ENCODE measurements at regions not wholly inside any gene's neighbourhood (a gene's known extent, or its start where the extent isn't known, plus 50 kb on each side); places are given as distances from the start of the nearest gene placed in this dataset.

DNA sequence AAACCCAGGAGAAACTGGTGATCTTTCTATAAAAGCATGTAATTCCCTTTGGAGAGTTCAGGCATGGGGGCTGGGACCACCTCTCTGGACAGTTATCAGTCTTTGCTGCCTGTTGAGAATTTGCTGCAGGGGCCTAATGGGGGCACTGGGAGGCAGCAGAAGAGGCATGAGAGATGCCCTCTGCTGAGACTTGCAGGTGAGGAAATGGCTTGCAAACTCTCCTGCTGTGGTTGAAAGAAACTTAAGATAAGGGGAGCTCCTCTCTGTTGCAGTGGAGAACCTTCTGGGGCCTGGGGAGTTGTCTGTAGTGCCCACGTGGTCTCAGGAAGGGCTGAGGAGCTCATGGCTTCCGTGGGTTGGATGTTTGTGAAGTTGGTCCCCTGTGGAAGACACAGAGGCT lies 301.1 kb upstream of the FOXF1 start:
- in situ Hi-C loops (cut with HindIII; ENCODE audit: low sequenced_read_pairs), result loop anchor here (10.0 kb wide), 1 partner anchor 306 kb away; the partner anchor contains the start of gene FOXF1

- in situ Hi-C loops (cut with HindIII; ENCODE audit: low sequenced_read_pairs), result no loop called here
Observed at GRCh38 chr16:86210403-86211193, 299.7 kb upstream of the FOXF1 start.

DNA sequence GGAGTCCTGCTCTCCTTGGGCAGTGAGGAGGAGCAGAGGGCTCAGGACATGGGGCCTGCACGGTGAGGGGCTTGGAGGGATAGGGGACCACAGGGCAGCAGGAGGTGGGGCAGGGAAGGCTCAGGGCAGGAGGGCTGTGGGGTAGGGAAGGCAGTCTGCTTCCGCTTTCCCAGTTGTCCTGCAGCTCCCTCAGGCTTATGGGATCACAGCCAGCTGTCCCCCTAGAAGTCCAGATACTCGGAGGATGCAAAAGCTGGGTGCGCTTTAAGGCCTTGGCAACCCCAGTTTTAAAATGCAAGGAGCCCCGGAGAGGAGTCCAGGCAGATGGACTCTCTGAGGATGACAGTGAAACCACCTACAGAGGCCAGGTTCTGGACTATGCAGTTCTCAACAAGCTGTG lies 299.1 kb upstream of the FOXF1 start:
- in situ Hi-C loops (cut with HindIII; ENCODE audit: low sequenced_read_pairs), result no loop called here

DNA sequence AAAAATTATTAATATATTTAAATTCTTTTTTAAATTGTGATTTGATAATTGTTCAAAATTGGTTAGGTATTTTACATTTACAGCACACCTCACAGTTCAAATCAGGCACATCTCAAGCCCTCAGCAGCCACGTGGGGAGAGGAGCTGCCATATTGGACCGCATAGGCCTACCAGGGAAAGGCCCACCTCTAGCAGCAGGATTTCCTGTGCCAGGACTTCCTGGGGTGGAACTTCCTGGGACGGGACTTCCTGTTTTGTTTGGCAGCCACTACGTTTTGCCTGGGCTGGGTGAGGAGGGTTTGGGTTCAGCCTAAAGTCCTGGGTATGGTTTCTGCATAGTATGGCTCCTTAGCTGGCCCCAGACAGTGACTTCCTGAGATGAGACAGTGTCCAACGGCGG lies 298.5 kb upstream of the FOXF1 start:
- in situ Hi-C loops (cut with HindIII; ENCODE audit: low sequenced_read_pairs), result no loop called here

- in situ Hi-C loops (cut with HindIII; ENCODE audit: low sequenced_read_pairs), result no loop called here
Observed at GRCh38 chr16:86212706-86213436, 297.5 kb upstream of the FOXF1 start.

DNA sequence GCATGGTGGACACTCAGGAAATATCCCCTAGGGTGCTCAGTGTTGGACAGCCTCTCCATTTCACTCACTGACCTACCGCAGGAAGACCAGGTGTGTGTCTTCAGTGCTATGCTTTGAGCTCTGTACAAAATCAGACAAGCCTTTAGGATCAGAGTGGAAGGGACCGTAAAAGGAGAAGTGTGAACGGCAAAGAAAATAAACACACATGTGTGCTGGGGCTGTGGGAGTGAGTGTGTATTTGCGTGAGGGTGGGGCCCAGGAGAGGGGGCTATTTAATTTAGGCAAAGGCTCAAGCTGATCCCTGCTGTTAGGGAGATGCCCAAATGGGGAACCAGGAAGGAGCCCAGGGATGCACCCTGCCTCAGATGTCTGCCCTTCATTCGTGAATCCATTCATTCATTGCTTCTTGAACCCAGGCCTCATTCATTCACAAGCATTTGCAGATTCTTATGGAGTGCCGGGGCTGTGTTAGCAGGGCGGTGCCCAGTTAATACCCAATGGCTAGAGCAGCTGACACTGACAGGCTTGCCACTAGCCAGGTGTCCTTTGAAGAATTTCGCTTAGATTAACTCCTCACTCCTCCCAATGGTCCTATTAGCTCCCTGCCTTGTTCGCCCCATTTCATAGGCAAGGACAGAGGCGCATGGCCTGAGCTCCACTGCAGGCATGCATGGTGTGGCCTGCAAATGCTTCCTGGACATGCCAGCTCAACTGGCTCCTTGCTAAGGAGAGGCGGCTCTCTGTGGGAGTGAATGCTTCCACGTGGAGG lies 296.7 kb upstream of the FOXF1 start:
- in situ Hi-C loops (cut with HindIII; ENCODE audit: low sequenced_read_pairs), result no loop called here

DNA sequence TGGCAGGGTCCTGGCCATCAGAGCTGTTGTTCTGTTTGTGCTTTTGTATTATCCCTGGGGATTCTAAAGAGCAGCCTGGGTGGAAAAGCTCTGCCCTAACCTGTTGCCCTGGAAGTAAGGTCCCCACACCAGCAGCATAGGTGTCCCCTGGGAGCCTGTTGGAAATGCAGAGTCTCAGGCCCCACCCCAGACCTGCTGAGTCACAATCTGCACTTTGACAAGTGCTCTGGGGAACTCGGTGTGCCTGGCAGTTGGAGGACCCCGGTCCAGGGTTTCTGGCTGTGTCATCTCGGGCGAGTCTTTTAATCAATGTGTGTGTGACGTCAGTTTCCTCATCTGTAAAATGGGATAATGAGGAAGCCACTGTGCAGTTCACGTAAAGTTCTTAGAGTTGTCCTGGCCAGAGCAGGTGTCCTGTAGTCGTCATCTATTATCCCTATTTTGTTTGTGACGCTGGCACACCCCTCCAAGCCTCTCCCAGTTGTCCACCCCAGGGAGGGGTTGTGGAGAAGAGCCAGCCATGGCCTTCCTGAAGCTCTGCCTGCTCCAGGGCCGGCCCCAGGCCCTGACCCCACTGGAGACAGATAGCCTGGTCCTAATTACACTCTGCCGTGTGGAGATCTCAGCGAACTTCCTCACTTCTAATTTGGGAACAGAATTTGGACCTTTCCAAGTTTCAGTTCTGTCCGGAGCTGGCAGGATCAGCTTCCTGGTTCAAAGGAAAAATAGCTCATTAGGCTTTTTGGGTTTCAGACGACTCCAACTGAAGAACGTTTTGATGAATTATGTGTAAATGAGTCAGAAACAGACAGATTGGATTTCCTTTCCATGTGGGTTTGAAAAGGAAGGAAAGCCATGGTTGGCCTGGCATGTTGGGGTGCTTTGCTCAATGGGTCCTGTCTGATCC lies 295.7 kb upstream of the FOXF1 start:
- in situ Hi-C loops (cut with HindIII; ENCODE audit: low sequenced_read_pairs), result no loop called here

- in situ Hi-C loops (cut with HindIII; ENCODE audit: low sequenced_read_pairs), result no loop called here
Observed at GRCh38 chr16:86215233-86215978, 294.9 kb upstream of the FOXF1 start.

GRCh38 chr16:86215979-86216585 lies 294.2 kb upstream of the FOXF1 start:
- in situ Hi-C loops (cut with HindIII; ENCODE audit: low sequenced_read_pairs), result no loop called here

DNA sequence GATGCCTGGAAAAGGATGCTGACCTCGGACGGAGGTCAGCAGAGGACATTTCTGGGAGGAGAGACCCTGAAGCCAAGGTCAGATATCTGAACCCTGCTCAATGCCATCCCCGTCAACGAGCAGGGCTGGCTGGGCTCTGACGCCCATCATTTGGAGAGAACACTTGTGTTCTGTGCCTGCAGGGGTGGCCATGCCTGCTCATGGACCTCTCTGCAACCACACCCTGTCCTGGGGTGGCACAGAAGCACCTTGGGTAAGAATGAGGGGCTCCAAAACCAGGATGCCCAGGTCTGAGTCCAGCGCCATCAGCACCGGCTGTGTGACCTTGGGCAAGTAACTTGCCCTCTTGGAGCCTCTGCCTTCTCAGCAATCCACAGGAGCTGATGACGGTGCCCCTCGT lies 293.7 kb upstream of the FOXF1 start:
- in situ Hi-C loops (cut with HindIII; ENCODE audit: low sequenced_read_pairs), result no loop called here

- in situ Hi-C loops (cut with HindIII; ENCODE audit: low sequenced_read_pairs), result no loop called here
Observed at GRCh38 chr16:86217001-86217890, 293.1 kb upstream of the FOXF1 start.

DNA sequence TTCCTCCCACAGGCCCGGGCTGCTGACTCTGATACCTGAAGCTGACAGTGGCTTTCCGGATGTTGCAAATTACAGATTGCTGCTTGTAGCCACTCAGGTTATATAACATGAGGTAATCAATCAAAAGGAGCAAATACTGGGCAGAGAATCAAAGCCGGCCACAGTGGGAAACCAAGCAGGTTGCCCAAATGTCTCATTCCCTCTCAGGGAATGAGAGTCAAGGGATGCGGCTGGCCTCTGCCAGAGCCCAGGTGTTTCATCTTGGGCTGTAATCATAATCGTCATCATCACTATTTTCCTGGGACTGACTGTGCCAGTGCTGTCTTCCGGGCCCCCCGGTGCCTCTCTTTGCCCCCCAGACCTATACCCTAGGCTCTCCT lies 292.4 kb upstream of the FOXF1 start:
- in situ Hi-C loops (cut with HindIII; ENCODE audit: low sequenced_read_pairs), result no loop called here

DNA sequence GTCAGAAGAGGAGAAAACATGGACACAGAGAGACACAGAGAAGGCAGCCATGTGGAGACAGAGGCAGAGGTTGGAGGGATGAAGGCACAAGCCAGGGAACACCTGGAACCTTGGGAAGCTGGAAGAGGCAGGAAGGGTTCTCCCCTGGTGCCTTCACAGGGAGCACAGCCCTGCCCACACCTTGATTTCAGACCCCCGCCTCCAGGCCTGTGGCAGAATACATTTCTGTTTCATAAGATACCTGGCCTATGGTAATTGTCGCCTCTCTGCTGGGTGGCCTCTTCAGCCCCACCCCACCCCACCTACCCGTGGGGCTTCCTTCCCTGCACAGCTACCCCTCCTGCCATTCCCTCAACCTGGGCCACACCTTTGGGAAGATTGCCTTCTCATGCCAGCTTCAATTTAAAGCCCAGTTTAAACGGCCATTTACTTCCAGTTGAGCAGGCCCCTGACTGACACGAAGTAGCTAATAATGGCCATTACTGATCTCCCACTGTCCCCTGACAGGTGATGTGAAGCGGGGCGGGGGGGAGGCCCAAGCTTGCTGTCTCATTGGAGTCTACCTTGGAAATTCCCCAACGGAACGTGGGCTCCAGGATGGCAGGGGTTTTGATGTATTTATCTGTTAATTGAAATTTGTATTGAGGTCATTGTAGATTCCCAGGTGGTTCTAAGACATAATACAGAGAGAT lies 291.7 kb upstream of the FOXF1 start:
- in situ Hi-C loops (cut with HindIII; ENCODE audit: low sequenced_read_pairs), result no loop called here

DNA sequence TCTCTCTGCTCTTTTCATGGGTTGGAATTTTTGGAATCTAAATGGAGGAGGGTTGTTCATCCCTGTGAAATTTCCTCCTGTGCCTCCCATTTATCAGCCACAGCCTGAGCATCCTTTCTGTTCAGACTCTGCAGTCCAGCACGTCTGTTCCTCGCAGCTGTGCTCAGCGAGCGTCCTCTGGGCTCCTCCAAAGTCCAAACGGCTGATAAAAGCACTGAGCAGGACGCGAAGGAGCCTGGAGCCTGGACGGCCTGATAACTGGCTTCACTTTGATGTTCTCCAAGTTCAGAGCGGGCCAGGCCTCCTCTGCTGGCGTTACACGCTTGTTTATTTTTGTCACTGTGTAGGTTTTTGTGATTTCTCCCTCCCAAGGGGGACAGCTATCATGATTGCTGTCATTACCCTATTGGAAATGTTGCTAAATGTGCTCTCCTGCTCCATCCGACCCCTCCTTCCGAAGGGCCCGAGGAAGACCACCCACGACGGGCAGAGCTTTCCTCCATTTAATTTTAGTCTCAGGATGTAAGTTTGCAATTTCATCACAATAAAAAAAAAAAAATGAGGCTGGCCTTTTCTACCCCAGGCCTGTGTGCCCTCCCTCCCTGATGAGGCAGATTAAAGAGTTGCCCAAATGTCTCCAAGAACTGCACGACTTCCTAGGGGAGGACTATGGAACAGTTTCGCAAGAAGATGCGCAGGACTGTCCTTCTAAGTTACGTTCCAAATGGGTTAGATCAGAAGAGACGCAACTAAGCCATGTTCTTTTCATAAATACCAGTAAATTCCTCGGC lies 290.5 kb upstream of the FOXF1 start:
- in situ Hi-C loops (cut with HindIII; ENCODE audit: low sequenced_read_pairs), result no loop called here

DNA sequence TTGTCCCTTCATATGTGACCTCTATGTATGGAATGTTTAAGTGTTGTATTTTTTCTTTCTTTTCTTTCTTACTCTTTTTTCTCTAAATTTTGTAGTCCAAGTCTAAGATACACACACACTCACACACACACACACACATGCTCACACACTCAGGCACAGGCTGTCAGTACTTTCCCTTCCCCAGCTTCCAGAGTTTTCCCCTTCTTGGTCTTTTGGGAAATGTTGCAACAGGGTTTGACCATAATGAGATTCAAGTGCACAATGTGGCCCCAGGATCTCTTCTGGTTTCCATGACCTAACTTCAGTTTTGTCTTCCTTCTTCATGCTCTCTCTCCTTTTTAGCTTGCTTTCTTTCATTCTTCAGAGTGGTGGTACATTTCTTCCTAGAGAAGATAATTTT lies 289.8 kb upstream of the FOXF1 start:
- in situ Hi-C loops (cut with HindIII; ENCODE audit: low sequenced_read_pairs), result no loop called here

- in situ Hi-C loops (cut with HindIII; ENCODE audit: low sequenced_read_pairs), result no loop called here
Observed at GRCh38 chr16:86221085-86221484, 289.2 kb upstream of the FOXF1 start.

GRCh38 chr16:86222547-86222946 lies 287.8 kb upstream of the FOXF1 start:
- in situ Hi-C loops (cut with HindIII; ENCODE audit: low sequenced_read_pairs), result no loop called here

Data from DLD1 (cell line).